ENCODE measurements at regions not wholly inside any gene's neighbourhood (a gene's known extent, or its start where the extent isn't known, plus 50 kb on each side); places are given as distances from the start of the nearest gene placed in this dataset.

DNA sequence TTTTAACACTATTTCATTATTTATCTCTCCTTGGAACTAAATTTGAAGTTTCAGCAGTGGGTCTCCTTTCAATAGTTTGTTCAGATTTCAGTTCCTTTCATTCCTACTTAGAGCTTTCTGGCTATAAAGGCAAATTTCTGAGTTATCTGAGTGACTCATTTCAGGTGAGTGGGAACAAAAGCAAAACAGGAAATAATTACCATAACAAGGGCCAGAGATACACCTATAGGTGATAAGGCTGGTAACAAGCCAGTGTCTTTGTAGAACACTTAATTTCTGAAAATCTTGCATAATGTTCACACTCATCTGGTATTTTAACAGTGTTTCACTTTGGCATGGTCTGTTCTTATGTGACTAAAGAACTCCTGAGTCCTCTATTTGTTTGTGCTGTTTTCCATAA is 64.5 kb upstream of the PRRC2C start:
- no peak overlapping the region for H3K27ac ChIP-seq
- intact Hi-C loops (cut with DNase I): no loop called here
- H3K27me3 ChIP-seq: no peaks in the 10 kb centered on the region
- no peak for FAIRE-seq
- no peaks in the 10 kb centered on the region for H3K4me1 ChIP-seq
- ATAC-seq: no peak
- no peak overlapping the region for H3K4me3 ChIP-seq
- no peaks in the 10 kb centered on the region for H3K9me3 ChIP-seq
- no peaks in the 10 kb centered on the region for H3K36me3 ChIP-seq
- TF ChIP-seq, protein P1, sequence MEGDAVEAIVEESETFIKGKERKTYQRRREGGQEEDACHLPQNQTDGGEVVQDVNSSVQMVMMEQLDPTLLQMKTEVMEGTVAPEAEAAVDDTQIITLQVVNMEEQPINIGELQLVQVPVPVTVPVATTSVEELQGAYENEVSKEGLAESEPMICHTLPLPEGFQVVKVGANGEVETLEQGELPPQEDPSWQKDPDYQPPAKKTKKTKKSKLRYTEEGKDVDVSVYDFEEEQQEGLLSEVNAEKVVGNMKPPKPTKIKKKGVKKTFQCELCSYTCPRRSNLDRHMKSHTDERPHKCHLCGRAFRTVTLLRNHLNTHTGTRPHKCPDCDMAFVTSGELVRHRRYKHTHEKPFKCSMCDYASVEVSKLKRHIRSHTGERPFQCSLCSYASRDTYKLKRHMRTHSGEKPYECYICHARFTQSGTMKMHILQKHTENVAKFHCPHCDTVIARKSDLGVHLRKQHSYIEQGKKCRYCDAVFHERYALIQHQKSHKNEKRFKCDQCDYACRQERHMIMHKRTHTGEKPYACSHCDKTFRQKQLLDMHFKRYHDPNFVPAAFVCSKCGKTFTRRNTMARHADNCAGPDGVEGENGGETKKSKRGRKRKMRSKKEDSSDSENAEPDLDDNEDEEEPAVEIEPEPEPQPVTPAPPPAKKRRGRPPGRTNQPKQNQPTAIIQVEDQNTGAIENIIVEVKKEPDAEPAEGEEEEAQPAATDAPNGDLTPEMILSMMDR (IDR thresholded peaks at IDR 0.05): no peak
- no peak for DNase-seq

DNA sequence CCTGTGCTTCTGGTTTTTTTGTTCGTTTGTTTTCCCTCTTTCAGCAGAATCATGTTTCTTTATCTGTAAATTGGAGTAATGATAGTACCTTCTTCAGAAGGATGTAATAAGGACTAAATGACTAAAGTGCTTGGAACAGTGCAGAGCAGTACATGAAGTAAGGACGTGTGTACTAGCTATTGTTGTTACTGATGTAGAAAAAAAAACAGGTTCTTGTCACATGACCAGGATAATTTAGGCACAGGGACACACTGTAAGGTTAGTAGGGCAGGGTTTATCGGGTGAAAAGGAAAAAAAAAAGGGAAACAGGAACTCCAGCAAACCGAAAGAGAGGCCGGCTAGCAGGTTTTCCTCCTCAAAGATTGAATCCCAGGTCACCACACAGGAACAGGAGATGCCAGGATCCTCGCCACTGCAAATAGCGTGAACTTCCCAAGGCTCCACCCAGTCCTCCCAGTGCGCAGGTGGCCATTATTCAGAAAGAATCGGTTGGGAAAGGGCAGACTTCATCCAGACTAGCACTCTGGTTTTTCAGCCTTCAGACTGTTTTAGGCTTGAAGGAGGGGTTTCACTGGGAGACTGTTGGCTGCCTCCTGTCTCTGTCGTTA is 63.8 kb upstream of the PRRC2C start:
- H3K4me1 ChIP-seq: no peaks in the 10 kb centered on the region
- no peak for DNase-seq
- no peaks in the 10 kb centered on the region for H3K9me3 ChIP-seq
- no peak for ATAC-seq
- H3K27me3 ChIP-seq: no peaks in the 10 kb centered on the region
- H3K36me3 ChIP-seq: no peaks in the 10 kb centered on the region
- H3K27ac ChIP-seq: no peak overlapping the region
- H3K4me3 ChIP-seq: no peak overlapping the region
- no peak for FAIRE-seq
- WGBS, 2 donors: 55 to 65% methylated on average over 10 of the region's 10 CpGs
- intact Hi-C loops (cut with DNase I): no loop called here
- TF ChIP-seq, protein P1 (IDR thresholded peaks at IDR 0.05): no peak

DNA sequence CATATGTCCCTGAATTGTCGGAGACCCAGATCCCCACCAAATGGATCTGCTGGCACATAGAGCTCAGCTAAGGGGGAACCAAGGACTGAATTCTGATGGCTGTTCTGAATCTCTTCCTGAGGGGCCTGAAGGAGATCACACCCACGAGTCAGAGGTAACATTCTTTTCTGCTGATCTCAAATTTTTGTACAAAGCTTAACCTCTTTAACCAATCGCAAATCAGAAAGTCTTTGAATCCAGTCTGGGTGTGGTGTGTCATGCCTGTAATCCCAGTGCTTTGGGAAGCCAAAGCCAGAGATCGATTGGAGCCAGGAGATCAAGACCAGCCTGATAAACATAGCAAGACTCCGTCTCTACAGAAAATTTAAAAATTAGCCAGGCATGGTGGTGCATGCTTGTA is 62.8 kb upstream of the PRRC2C start:
- Histone ChIP-seq H3K36me3 (no peaks in the 10 kb centered on the region), H3K4me3 (no peak overlapping the region), H3K4me1 (no peaks in the 10 kb centered on the region), H3K27ac (no peak overlapping the region), H3K9me3 (no peaks in the 10 kb centered on the region), H3K27me3 (no peaks in the 10 kb centered on the region)
- 54 to 56% methylated on average over 5 of the region's 5 CpGs for WGBS, 2 donors
- ATAC-seq (no peak), FAIRE-seq (no peak), DNase-seq (no peak)
- TF ChIP-seq, protein P1 (IDR thresholded peaks at IDR 0.05): no peak
- intact Hi-C loops (cut with DNase I): no loop called here

DNA sequence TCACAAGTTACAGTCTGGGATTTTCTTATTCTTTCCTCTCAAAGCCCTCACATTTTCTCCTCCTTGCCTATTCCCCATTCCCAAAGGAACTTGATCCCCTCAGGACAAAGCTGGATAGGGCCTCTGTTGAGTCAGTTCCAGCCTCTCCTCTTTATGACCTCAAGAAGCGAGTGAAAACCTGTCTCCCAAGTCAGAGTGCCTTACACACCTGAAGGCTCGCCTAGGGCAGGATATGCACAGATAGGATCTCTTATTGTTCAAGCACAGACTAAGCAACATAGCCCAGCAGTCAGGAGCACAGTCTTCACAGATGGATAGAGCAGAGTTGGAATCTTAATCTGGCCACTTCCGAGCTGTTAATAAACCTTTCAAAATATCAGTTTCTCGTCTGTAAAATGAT is 60.8 kb upstream of the PRRC2C start:
- WGBS, 2 donors: 58 to 73% methylated on average over 4 of the region's 4 CpGs
- DNase-seq (no peak), ATAC-seq (no peak), FAIRE-seq (no peak)
- H3K27ac ChIP-seq: no peak overlapping the region
- intact Hi-C loops (cut with DNase I): no loop called here
- no peaks in the 10 kb centered on the region for H3K4me1 ChIP-seq
- no peaks in the 10 kb centered on the region for H3K36me3 ChIP-seq
- TF ChIP-seq, protein P1 (IDR thresholded peaks at IDR 0.05): no peak
- H3K27me3 ChIP-seq: no peaks in the 10 kb centered on the region
- H3K9me3 ChIP-seq: no peaks in the 10 kb centered on the region
- H3K4me3 ChIP-seq: no peak overlapping the region

DNA sequence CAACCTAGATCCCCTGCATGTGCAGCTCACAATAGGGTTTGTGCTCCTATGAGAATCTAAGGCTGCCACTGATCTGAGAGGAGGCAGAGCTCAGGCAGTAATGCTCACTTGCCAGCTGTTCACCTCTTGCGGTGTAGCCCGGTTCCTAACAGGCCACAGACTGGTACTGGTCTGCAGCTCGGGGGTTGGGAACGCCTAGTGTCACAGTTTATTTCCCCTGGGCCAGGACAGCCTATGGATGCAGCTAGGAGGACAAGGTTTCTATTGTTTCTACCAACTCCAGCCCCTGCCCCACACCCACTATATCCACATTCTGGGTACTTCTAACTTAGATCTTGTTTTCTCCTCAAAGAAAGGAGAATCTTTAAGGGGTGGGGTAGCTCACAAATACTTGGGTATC is 58.7 kb upstream of the PRRC2C start:
- WGBS, 2 donors: 61 to 78% methylated on average over 4 of the region's 4 CpGs

More for the DNA sequence above, 58.7 kb upstream of the PRRC2C start:
- TF ChIP-seq, protein P1 (IDR thresholded peaks at IDR 0.05): no peak
- Histone ChIP-seq H3K27ac (no peak overlapping the region), H3K9me3 (no peaks in the 10 kb centered on the region), H3K27me3 (no peaks in the 10 kb centered on the region), H3K4me3 (no peak overlapping the region), H3K36me3 (no peaks in the 10 kb centered on the region), H3K4me1 (no peaks in the 10 kb centered on the region)
- FAIRE-seq (no peak), ATAC-seq (no peak), DNase-seq (no peak)
- intact Hi-C loops (cut with DNase I): no loop called here

All from pancreas (tissue), 10 donors.